Panc1 (cell line): ENCODE measurements at regions not wholly inside any gene's neighbourhood (a gene's known extent, or its start where the extent isn't known, plus 50 kb on each side); places are given as distances from the start of the nearest gene placed in this dataset.

Experiments
- CTCF ChIP-seq: fragments of 450-650 bp; IDR thresholded peaks from 2 replicates; pipeline ENCODE4 v1.5.1; 2017; ENCODE audit warnings: mild to moderate bottlenecking
- POLR2AphosphoS5 ChIP-seq: IDR thresholded peaks from 2 replicates; pipeline ENCODE4 v1.6.1; 2012; ENCODE audit warnings: mild to moderate bottlenecking, low read depth, low read length, moderate library complexity
- TCF7L2 ChIP-seq: IDR thresholded peaks from 2 replicates; pipeline ENCODE4 v1.6.1; 2011; ENCODE audit warnings: mild to moderate bottlenecking, low read depth, low read length, inconsistent platforms
- TF ChIP-seq, protein P1 (sequence below), 2 experiments: IDR thresholded peaks; 2 replicates each; pipeline ENCODE4 v1.6.1; 2011 to 2012; ENCODE audit warnings: low read depth in 2 of 2, control low read depth in 1 of 2, low read length in 1 of 2, mild to moderate bottlenecking in 1 of 2, moderate library complexity in 1 of 2; ENCODE audit not compliant: insufficient read depth in 1 of 2

DNA sequence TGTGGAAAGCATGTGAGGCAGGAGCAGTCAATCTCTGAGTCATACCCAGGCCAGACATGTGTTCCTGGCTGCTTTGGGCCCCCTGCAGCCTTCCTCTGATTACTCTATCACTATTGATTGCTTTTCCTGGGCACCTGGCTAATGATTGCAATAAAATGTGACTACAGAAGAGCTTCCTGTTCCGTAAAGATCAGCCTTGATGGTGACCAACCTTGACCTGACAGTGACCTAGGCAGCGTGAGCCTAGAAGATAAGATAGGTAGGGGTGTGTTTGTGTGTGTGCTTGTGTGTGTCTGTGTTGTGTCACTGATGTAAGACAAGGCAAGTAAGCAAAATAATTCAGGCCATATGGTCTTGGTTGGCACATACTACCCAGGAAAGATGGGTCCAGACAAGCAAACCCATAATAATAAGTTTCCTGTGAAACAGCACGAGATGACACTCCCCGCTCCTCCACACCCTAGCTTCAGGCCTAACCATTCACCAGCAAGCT lies 367.7 kb upstream of the CDH11 start:
- TF ChIP-seq CTCF (no peak), POLR2AphosphoS5 (no peak), TCF7L2 (no peak)
- TF ChIP-seq, protein P1, sequence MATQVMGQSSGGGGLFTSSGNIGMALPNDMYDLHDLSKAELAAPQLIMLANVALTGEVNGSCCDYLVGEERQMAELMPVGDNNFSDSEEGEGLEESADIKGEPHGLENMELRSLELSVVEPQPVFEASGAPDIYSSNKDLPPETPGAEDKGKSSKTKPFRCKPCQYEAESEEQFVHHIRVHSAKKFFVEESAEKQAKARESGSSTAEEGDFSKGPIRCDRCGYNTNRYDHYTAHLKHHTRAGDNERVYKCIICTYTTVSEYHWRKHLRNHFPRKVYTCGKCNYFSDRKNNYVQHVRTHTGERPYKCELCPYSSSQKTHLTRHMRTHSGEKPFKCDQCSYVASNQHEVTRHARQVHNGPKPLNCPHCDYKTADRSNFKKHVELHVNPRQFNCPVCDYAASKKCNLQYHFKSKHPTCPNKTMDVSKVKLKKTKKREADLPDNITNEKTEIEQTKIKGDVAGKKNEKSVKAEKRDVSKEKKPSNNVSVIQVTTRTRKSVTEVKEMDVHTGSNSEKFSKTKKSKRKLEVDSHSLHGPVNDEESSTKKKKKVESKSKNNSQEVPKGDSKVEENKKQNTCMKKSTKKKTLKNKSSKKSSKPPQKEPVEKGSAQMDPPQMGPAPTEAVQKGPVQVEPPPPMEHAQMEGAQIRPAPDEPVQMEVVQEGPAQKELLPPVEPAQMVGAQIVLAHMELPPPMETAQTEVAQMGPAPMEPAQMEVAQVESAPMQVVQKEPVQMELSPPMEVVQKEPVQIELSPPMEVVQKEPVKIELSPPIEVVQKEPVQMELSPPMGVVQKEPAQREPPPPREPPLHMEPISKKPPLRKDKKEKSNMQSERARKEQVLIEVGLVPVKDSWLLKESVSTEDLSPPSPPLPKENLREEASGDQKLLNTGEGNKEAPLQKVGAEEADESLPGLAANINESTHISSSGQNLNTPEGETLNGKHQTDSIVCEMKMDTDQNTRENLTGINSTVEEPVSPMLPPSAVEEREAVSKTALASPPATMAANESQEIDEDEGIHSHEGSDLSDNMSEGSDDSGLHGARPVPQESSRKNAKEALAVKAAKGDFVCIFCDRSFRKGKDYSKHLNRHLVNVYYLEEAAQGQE (IDR thresholded peaks at IDR 0.05; ENCODE audit: insufficient read depth in 1 of 2, low read depth in 2 of 2, low read length in 1 of 2), result no peak
